OCI-LY3 (cell line): ENCODE measurements at regions not wholly inside any gene's neighbourhood (a gene's known extent, or its start where the extent isn't known, plus 50 kb on each side); places are given as distances from the start of the nearest gene placed in this dataset.

ENCODE experiments used
- CTCF ChIP-seq: fragments of 200-600, 300-600 bp; sonication (generic); IDR thresholded peaks from 2 replicates; pipeline ENCODE4 v1.5.1; 2014; ENCODE audit warnings: antibody characterized with exemption, low read length, low read depth
- EZH2phosphoT487 ChIP-seq: fragments of 200-600 bp; shearing (Covaris generic); IDR thresholded peaks from 2 replicates; pipeline ENCODE4 v1.6.1; 2018; ENCODE audit warnings: antibody characterized with exemption, mixed run types, low read depth

GRCh38 chr2:19697131-19697530 is 204.7 kb downstream of the TTC32 start:
- TF ChIP-seq CTCF (no peak), EZH2phosphoT487 (no peak)
